HG03280 (cell line): ENCODE measurements at regions not wholly inside any gene's neighbourhood (a gene's known extent, or its start where the extent isn't known, plus 50 kb on each side); places are given as distances from the start of the nearest gene placed in this dataset.

ENCODE experiments used
- ATAC-seq: cut with Tn5 transposase; IDR thresholded peaks from one replicate; pipeline ENCODE4 v1.9.1; 2021; ENCODE audit warnings: mild to moderate bottlenecking, moderate library complexity; ENCODE audit not compliant: unreplicated experiment

GRCh38 chr15:97903560-97903959 is 56.9 kb upstream of the ARRDC4 start:
- no peak for ATAC-seq

- no peak for ATAC-seq
Measured at GRCh38 chr15:97903971-97904572, 56.4 kb upstream of the ARRDC4 start.

- peak; percentile 87 for ATAC-seq
Measured at GRCh38 chr15:97909291-97909891, 51.1 kb upstream of the ARRDC4 start.
